CD4-positive, alpha-beta T cell treated with Interleukin-17A for 1 hour (primary cell): ENCODE measurements at regions not wholly inside any gene's neighbourhood (a gene's known extent, or its start where the extent isn't known, plus 50 kb on each side); places are given as distances from the start of the nearest gene placed in this dataset.
A peak's percentile ranks its signal among the peaks of the same experiment; 100 is the strongest.

Source experiments
- DNase-seq: peaks from one replicate; pipeline ENCODE4 v3.0.0-alpha.2; 2020

- DNase-seq = no peak
These were observed 341.2 kb upstream of the SLC14A2 start for GRCh38 chr18:45274026-45274425.

GRCh38 chr18:45275367-45276113 is 339.7 kb upstream of the SLC14A2 start:
- peak; percentile 26 for DNase-seq

GRCh38 chr18:45276878-45277277 is 338.4 kb upstream of the SLC14A2 start:
- DNase-seq = no peak

GRCh38 chr18:45277908-45278307 is 337.4 kb upstream of the SLC14A2 start:
- no peak for DNase-seq

- DNase-seq = no peak
These were observed 334.6 kb upstream of the SLC14A2 start for GRCh38 chr18:45280481-45281276.

GRCh38 chr18:45282101-45282812 is 333.0 kb upstream of the SLC14A2 start:
- no peak for DNase-seq

GRCh38 chr18:45284174-45284573 is 331.1 kb upstream of the SLC14A2 start:
- DNase-seq = no peak

- DNase-seq = no peak
These were observed 330.4 kb upstream of the SLC14A2 start for GRCh38 chr18:45284851-45285250.

- no peak for DNase-seq
These were observed 330.0 kb upstream of the SLC14A2 start for GRCh38 chr18:45285251-45285650.

- no peak for DNase-seq
These were observed 328.8 kb upstream of the SLC14A2 start for GRCh38 chr18:45286431-45286830.

GRCh38 chr18:45287531-45287930 is 327.7 kb upstream of the SLC14A2 start:
- no peak for DNase-seq

GRCh38 chr18:45290364-45290763 is 324.9 kb upstream of the SLC14A2 start:
- DNase-seq = no peak

GRCh38 chr18:45291621-45292615 is 323.4 kb upstream of the SLC14A2 start:
- no peak for DNase-seq

- DNase-seq = no peak
These were observed 319.9 kb upstream of the SLC14A2 start for GRCh38 chr18:45295388-45295787.

GRCh38 chr18:45298986-45299385 is 316.3 kb upstream of the SLC14A2 start:
- no peak for DNase-seq

- DNase-seq = no peak
These were observed 312.2 kb upstream of the SLC14A2 start for GRCh38 chr18:45303026-45303425.

- DNase-seq = no peak
These were observed 310.7 kb upstream of the SLC14A2 start for GRCh38 chr18:45304558-45304957.

- DNase-seq = no peak
These were observed 302.6 kb upstream of the SLC14A2 start for GRCh38 chr18:45312555-45313126.

- DNase-seq = no peak
These were observed 299.1 kb upstream of the SLC14A2 start for GRCh38 chr18:45316127-45316526.

- DNase-seq = no peak
These were observed 297.2 kb upstream of the SLC14A2 start for GRCh38 chr18:45317948-45318640.

- no peak for DNase-seq
These were observed 294.6 kb upstream of the SLC14A2 start for GRCh38 chr18:45320724-45321123.
